ENCODE measurements at regions not wholly inside any gene's neighbourhood (a gene's known extent, or its start where the extent isn't known, plus 50 kb on each side); places are given as distances from the start of the nearest gene placed in this dataset.

DNA sequence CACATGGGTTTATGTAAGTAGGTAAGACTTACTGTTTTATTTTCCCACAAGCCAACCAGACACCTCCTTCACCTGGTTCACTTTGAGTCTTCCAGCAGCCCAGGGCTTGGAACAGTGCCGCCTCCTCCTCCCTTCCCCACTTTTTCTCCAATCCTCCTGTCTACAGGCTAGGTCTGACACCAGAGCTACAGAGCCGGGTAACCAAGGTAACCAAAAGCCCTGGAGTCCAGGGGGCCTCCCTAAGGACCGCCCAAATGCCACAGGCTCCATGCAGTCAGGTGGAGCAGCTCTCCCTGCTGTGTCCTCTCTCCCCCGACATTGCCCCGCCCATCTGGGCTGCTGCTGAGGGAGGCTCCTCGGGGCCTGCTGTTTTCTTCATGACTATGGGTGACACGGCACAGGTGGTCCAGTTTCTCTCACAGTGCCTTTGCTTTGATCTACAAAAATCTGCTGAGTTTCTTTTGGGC is 138.0 kb upstream of the EFNA5 start:
- Histone ChIP-seq H3K36me3 (replicated peaks; ENCODE audit: control insufficient read depth, insufficient read depth, low read length) (no peaks in the 10 kb centered on the region), H3K4me3 (ENCODE audit: insufficient read depth, low read depth, low read length) (no peak overlapping the region), H3K27me3 (ENCODE audit: control insufficient read depth, insufficient read depth, low read length) (peaks cover 4% of the 10 kb centered on the region)
- DNase-seq = peak; percentile 78

DNA sequence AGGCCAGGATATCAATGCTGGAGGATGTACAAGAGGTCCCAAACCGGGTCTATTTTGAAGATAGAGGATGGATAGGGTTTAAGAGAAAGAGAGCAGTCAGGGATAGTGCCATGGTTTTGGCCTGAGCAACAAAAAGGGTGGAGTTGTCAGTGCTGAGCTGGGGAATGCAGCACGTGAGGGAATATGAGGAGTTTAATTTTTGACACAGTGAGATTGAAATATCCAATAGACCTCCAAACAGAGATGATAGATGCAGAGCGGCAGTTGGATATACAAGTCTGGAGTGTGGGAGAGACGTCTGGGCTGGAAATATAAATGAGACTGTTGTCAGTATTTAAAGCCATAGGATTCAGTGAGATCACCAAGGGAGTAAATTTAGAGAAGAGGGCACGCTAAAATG is 136.7 kb upstream of the EFNA5 start:
- Histone ChIP-seq H3K27me3 (ENCODE audit: control insufficient read depth, insufficient read depth, low read length) (peaks cover 4% of the 10 kb centered on the region), H3K4me3 (ENCODE audit: insufficient read depth, low read depth, low read length) (no peak overlapping the region), H3K36me3 (replicated peaks; ENCODE audit: control insufficient read depth, insufficient read depth, low read length) (no peaks in the 10 kb centered on the region)
- no peak for DNase-seq

DNA sequence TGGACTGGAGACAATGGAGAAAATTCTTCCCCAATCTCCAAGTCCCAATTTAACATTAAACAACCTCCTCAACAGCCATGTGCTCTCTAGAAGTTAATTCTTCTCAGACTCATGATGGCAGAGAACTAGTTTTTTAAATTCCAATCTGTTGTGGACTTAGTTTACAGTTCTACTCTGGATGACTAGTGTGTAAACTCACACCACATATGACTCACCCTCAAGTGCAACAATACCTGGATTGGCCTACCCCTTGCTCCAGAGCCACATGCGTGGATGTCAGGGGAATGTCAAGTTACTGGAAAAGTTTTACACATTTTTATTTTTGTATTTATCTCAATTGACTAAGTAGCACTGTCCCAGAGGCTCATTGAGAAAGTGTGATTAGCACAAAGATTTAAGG is 136.0 kb upstream of the EFNA5 start:
- Histone ChIP-seq H3K36me3 (replicated peaks; ENCODE audit: control insufficient read depth, insufficient read depth, low read length) (no peaks in the 10 kb centered on the region), H3K27me3 (ENCODE audit: control insufficient read depth, insufficient read depth, low read length) (peaks cover 2% of the 10 kb centered on the region), H3K4me3 (ENCODE audit: insufficient read depth, low read depth, low read length) (no peak overlapping the region)
- DNase-seq = no peak

DNA sequence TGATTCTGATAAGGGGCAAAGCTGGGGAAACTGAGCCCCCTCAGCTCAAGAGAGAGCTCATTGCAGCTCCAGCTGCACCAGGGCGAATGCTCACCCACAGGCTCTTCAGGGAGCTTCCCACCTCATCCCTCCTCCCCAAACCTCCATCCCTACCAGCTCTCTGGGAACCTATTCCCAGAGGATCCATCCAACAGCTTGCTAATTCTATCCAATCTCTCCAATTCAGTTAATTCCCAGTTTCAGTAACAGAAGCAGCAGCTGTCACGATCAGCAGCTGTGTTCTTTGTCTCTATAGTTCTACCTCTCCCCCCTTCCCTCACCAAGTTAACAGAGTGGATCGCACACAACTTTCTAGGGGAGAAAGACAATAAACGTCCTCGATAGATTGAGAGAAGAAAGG is 135.5 kb upstream of the EFNA5 start:
- no peaks in the 10 kb centered on the region for H3K36me3 ChIP-seq (replicated peaks; ENCODE audit: control insufficient read depth, insufficient read depth, low read length)
- peaks cover 2% of the 10 kb centered on the region for H3K27me3 ChIP-seq (ENCODE audit: control insufficient read depth, insufficient read depth, low read length)
- no peak for DNase-seq
- H3K4me3 ChIP-seq (ENCODE audit: insufficient read depth, low read depth, low read length) = no peak overlapping the region

DNA sequence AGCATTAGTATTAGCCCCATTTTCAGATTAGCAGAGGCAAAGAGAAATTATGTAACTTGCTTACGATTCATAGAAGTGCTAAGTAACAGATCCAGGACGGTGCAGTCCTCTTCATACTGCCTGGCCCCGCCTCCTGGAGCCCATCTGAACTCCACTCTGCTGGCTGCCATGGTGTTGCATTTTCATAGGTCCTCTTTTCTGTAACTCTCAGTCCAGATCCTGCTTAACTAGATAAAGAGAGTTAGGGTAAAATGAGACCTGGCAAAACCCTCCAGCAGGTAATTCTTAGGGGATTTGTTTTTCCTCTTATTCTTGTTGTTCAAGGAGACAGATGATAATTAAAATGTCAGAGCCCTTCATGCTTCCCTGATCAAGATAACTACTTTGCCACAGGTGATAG is 135.1 kb upstream of the EFNA5 start:
- Histone ChIP-seq H3K27me3 (ENCODE audit: control insufficient read depth, insufficient read depth, low read length) (peaks cover 2% of the 10 kb centered on the region; the same call in 1 of the 2 replicates), H3K4me3 (ENCODE audit: insufficient read depth, low read depth, low read length) (no peak overlapping the region), H3K36me3 (replicated peaks; ENCODE audit: control insufficient read depth, insufficient read depth, low read length) (no peaks in the 10 kb centered on the region)
- no peak for DNase-seq

DNA sequence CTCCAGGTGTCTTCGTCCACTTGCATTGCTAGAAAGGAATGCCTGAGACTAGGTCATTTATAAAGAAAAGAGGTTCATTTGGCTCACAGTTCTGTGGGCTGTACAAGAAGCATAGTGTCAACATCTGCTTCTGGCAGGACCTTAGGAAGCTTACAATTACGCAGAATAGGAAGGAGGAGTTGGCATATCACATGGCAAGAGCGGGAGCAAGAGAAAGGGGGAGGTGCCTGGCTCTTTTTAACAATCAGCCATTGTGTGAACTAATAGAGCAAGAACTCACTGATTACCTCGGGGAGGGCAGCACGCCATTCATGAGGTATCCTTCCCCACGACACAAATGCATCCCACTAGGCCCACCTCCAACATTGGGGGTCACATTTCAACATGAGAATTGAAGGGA is 134.4 kb upstream of the EFNA5 start:
- H3K27me3 ChIP-seq (ENCODE audit: control insufficient read depth, insufficient read depth, low read length) = peaks cover 2% of the 10 kb centered on the region; the same call in 1 of the 2 replicates
- H3K4me3 ChIP-seq (ENCODE audit: insufficient read depth, low read depth, low read length) = no peak overlapping the region
- DNase-seq = no peak
- no peaks in the 10 kb centered on the region for H3K36me3 ChIP-seq (replicated peaks; ENCODE audit: control insufficient read depth, insufficient read depth, low read length)

DNA sequence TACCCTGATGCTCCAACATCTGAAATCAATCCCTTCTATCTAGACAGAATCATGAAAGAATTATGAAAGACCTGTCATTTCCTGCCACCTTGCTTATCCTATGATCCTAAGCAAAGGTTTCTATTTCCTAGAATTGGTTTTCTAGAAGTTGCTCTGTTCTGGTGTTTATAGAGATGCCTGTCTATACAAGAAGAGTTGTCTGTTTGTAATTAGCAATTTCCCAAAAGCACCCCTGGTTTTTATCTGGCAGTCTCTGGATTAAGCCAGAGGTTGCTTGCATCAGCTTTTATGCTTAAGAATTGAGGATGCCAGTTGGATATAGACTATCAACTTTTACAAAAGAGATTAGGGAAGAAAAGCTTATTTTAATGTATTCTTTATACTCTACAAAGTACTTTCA is 133.0 kb upstream of the EFNA5 start:
- H3K4me3 ChIP-seq (ENCODE audit: insufficient read depth, low read depth, low read length) = no peak overlapping the region
- no peak for DNase-seq
- peaks cover 2% of the 10 kb centered on the region; the same call in 1 of the 2 replicates for H3K27me3 ChIP-seq (ENCODE audit: control insufficient read depth, insufficient read depth, low read length)
- H3K36me3 ChIP-seq (replicated peaks; ENCODE audit: control insufficient read depth, insufficient read depth, low read length) = no peaks in the 10 kb centered on the region

DNA sequence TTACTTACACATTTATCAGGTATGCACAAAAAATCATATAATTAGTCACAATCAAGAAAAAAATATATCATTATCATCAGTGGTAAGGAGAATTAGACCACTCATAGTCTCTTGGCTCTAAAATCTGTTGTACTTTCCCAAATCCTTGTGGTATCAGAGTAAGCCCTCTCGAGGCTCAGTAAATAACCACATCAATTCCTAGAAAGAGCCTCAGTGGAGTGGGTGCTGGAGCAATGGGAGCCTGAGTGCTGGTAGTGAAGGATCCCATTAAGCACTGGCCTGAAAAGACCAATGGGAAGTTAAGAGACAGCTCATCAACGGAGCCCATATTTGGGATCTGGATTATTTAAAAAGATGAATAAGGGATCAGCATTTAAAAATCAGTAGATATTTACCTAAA is 130.3 kb upstream of the EFNA5 start:
- DNase-seq = no peak
- no peaks in the 10 kb centered on the region for H3K27me3 ChIP-seq (ENCODE audit: control insufficient read depth, insufficient read depth, low read length)
- H3K36me3 ChIP-seq (replicated peaks; ENCODE audit: control insufficient read depth, insufficient read depth, low read length) = no peaks in the 10 kb centered on the region
- no peak overlapping the region for H3K4me3 ChIP-seq (ENCODE audit: insufficient read depth, low read depth, low read length)

DNA sequence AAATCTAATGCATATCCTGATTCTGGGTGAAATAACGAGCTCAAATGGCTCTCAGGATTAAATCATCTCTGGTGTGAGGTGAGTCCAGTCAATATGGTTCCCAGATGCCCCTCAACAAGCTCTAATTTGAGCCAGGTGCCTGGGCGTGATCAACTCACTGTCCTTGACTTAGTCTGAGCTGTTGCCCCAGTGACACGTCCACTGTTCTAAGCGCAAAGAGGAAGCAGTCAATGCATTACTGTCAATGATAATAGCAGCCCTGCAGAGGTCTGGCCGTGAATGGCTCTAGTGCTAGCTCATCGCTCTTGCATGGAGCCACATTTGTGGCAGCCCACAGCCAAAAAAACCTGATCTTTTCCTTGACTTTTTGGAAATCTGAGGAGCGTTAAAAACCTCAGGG is 128.6 kb upstream of the EFNA5 start:
- no peaks in the 10 kb centered on the region for H3K36me3 ChIP-seq (replicated peaks; ENCODE audit: control insufficient read depth, insufficient read depth, low read length)
- no peak overlapping the region for H3K4me3 ChIP-seq (ENCODE audit: insufficient read depth, low read depth, low read length)
- no peaks in the 10 kb centered on the region for H3K27me3 ChIP-seq (ENCODE audit: control insufficient read depth, insufficient read depth, low read length)
- peak; percentile 12 for DNase-seq

DNA sequence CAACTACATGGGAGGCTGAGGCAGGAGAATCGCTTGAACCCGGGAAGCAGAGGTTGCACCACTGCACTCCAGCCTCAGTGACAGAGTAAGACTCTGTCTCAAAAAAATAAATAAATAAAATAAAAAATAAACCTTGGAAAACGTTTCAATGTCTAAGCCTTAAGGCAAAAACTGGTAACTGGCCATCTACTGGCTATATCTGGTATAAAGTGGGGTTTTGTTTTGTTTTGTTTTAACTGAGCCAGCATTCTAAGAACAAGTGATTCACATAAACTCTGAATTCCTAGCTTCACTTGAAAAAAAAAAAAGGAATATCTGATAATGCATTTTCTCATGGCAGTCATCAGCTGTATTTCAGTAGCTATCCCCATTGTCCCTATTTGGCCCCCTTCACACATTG is 126.1 kb upstream of the EFNA5 start:
- no peaks in the 10 kb centered on the region for H3K27me3 ChIP-seq (ENCODE audit: control insufficient read depth, insufficient read depth, low read length)
- DNase-seq = no peak
- H3K36me3 ChIP-seq (replicated peaks; ENCODE audit: control insufficient read depth, insufficient read depth, low read length) = no peaks in the 10 kb centered on the region
- H3K4me3 ChIP-seq (ENCODE audit: insufficient read depth, low read depth, low read length) = no peak overlapping the region

DNA sequence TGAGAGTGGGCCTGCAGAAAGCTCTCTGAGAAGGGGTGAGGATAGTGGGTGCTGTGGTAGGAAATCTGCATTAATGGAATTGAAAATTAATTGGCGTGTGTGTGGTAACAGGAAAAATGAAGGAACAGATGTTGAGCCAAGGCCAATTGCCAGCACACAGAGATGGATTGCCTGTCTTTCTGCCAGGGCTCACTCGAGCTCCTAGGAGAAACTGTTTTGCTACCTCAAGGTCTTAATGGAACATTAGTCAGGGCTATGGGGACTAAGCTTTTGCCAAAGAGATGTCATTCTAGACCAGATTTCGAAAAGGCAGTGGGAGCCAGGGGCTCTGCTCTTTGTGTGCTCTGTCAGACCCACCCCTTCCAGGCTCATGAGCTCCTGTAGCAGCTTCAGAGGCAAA is 124.0 kb upstream of the EFNA5 start:
- no peak for DNase-seq
- H3K36me3 ChIP-seq (replicated peaks; ENCODE audit: control insufficient read depth, insufficient read depth, low read length) = no peaks in the 10 kb centered on the region
- H3K27me3 ChIP-seq (ENCODE audit: control insufficient read depth, insufficient read depth, low read length) = no peaks in the 10 kb centered on the region
- H3K4me3 ChIP-seq (ENCODE audit: insufficient read depth, low read depth, low read length) = no peak overlapping the region

DNA sequence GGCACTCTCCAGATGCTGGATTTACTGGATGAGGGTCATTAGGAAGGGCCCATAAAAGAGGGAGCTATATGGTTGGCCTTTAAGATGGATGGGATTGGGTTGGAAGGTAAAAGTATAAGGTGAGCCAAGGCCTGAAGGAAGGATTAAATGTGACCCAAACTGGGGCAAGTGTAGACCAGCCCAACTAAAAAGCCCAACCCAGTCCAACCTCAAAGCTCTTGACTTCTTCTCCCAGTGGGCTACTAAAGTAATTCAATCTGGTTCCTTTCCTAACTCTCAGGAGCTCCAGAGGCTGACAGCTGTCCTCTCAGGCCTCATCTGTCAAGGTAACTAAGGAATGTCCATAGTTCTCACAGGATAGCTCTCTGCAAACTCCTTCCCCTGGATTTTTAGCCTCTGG is 122.2 kb upstream of the EFNA5 start:
- no peak overlapping the region for H3K4me3 ChIP-seq (ENCODE audit: insufficient read depth, low read depth, low read length)
- no peak for DNase-seq
- H3K36me3 ChIP-seq (replicated peaks; ENCODE audit: control insufficient read depth, insufficient read depth, low read length) = no peaks in the 10 kb centered on the region
- no peaks in the 10 kb centered on the region for H3K27me3 ChIP-seq (ENCODE audit: control insufficient read depth, insufficient read depth, low read length)

DNA sequence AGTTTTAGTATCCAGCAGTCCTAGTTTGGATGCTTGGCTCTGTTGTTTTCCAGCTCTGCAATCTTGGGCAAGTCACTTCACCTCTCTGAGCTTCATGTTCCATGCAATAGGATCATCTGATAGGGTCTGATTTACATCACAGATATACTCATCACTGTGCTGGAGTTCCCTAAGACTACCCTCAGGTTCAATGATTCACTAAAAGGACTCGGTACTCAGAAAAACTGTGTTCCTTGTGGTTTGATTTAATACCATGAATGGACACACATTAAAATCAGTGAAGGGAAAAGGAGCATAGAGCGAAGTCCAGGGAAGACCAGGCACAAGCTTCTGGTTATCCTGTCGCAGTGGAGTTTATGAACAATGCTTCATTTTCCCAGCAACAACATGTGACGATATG is 119.9 kb upstream of the EFNA5 start:
- Histone ChIP-seq H3K27me3 (ENCODE audit: control insufficient read depth, insufficient read depth, low read length) (no peaks in the 10 kb centered on the region), H3K4me3 (ENCODE audit: insufficient read depth, low read depth, low read length) (no peak overlapping the region), H3K36me3 (replicated peaks; ENCODE audit: control insufficient read depth, insufficient read depth, low read length) (no peaks in the 10 kb centered on the region)
- DNase-seq = no peak

DNA sequence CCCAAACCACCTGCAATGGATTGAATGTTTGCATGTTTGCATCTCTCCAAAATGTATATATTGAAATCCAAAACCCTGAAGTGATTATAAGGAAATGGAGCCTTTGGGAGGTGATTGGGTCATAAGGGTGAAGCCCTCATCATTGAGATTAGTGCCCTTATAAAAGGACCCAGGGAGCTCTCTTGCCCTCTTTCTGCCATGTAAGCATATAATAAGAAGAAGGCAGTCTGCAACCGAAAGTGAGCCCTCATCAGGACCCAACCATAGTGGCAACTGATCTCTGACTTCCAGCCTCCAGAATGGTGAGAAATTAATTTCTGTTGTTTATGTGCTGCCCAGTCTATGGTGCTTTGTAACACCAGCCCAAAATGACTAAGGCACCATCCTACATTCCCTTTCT is 115.7 kb upstream of the EFNA5 start:
- H3K27me3 ChIP-seq (ENCODE audit: control insufficient read depth, insufficient read depth, low read length) = no peaks in the 10 kb centered on the region
- H3K36me3 ChIP-seq (replicated peaks; ENCODE audit: control insufficient read depth, insufficient read depth, low read length) = no peaks in the 10 kb centered on the region
- H3K4me3 ChIP-seq (ENCODE audit: insufficient read depth, low read depth, low read length) = no peak overlapping the region
- no peak for DNase-seq

DNA sequence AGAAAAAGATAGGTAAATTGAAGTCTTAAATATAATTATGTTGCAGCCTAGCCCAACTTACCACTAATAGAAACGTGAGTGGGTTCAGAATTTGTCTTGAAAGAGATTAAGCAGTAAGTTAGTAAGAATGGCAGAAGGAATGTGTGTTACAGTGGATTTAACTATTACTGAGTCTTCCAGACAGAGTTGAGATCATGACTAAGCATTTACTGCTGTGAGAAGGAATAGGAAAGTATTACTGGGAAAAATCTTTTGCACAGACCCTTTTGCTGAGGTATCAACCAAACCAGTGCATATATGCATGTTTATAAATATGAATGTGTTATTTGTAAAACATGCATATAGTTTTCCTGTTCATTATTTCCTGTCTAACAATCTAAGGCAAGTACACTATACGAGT is 112.8 kb upstream of the EFNA5 start:
- no peak for DNase-seq
- Histone ChIP-seq H3K36me3 (replicated peaks; ENCODE audit: control insufficient read depth, insufficient read depth, low read length) (no peaks in the 10 kb centered on the region), H3K27me3 (ENCODE audit: control insufficient read depth, insufficient read depth, low read length) (no peaks in the 10 kb centered on the region), H3K4me3 (ENCODE audit: insufficient read depth, low read depth, low read length) (no peak overlapping the region)

DNA sequence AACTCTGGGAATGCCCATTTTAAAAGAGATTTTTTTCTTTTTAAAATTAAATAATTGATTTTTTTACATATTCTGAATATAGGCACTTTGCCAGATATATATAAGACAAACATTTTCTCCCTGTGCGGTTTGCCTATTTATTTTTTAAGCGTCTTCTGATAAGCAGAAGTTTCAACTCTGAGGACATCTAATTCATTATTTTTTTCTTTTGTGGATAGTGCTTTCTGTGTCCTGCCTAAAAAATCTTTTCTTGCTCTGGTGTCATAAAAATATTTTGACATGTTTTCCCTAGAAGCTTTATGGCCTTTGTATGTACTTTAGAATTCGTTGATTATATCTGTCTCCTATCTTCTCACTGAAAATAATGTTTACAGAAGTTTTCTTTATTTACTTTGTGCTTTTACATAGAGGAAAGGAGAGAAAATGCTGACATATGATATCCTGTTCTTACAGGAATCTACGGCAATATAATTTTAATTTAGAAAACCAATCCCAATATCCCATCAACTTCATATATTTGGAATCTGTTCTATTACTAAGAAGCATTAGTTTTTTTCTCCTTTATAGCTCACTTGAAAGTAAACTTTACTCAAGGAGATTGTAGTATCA is 111.9 kb upstream of the EFNA5 start:
- no peaks in the 10 kb centered on the region for H3K27me3 ChIP-seq (ENCODE audit: control insufficient read depth, insufficient read depth, low read length)
- no peaks in the 10 kb centered on the region for H3K36me3 ChIP-seq (replicated peaks; ENCODE audit: control insufficient read depth, insufficient read depth, low read length)
- no peak overlapping the region for H3K4me3 ChIP-seq (ENCODE audit: insufficient read depth, low read depth, low read length)
- no peak for DNase-seq

Measured in H7 (cell line).